HepG2 (cell line): ENCODE measurements at regions not wholly inside any gene's neighbourhood (a gene's known extent, or its start where the extent isn't known, plus 50 kb on each side); places are given as distances from the start of the nearest gene placed in this dataset.

Experiments used
- ATAC-seq: fragments of 200-7000 bp; cut with Tn5 transposase; 3 replicates; pipeline ENCODE4 v1.9.1; 2020; ENCODE audit warnings: mild to moderate bottlenecking, moderate library complexity
- BruUV-seq: library from RNA; stranded (reverse); fragments of 400-500 nt; replicated peaks from 2 replicates; lab custom pipeline; 2021; lab: Mats Ljungman, UMichigan
- CTCF ChIA-PET: fragments of 300-600 bp; formaldehyde crosslinking; extraction: SDS; loops from one replicate; lab custom pipeline; 2021; ENCODE audit warnings: low total read pairs, inconsistent platforms, low intra/inter-chr PET ratio; lab: Yijun Ruan, JAX
- POLR2A ChIA-PET: fragments of 350-600 bp; sonication (Branson Sonifier 250); formaldehyde crosslinking; loops from one replicate; lab custom pipeline; 2020; ENCODE audit warnings: antibody characterized with exemption, inconsistent platforms; lab: Yijun Ruan, JAX
- DNase-seq: peaks from one replicate; pipeline ENCODE4 v3.0.0-alpha.2; 2015; ENCODE audit warnings: low spot score
- FAIRE-seq: peaks from 3 replicates; lab custom pipeline; 2011; peaks lifted over from hg19 to GRCh38; lab: Jason Lieb, UNC
- H2AFZ ChIP-seq: one replicate; pipeline ENCODE4 v1.6.1; 2011; ENCODE audit warnings: low read length, inconsistent platforms
- H3K27ac ChIP-seq: fragments of 300-600 bp; 3 replicates; pipeline ENCODE4 v1.8.0; 2011; ENCODE audit warnings: mixed run types, mild to moderate bottlenecking, mixed read lengths, low read length, inconsistent platforms; ENCODE audit not compliant: insufficient read depth; ENCODE audit errors: extremely low read length
- H3K27me3 ChIP-seq, 2 experiments: fragments of 200-600 bp in 1 of 2; 2 replicates in 1 of 2; 3 replicates in 1 of 2; pipeline versions ENCODE4 v1.6.0 to v1.8.0; 2011; ENCODE audit warnings: low read length in 2 of 2, mild to moderate bottlenecking in 2 of 2, moderate library complexity in 2 of 2, inconsistent platforms in 1 of 2; ENCODE audit not compliant: insufficient read depth in 2 of 2, control insufficient read depth in 1 of 2
- H3K36me3 ChIP-seq, 2 experiments: fragments of 200-600 bp in 1 of 2; replicated peaks in 1 of 2; 2 replicates in 1 of 2; 3 replicates in 1 of 2; pipeline versions ENCODE4 v1.5.1 to v1.8.0; 2011; ENCODE audit warnings: low read length in 2 of 2, inconsistent platforms in 1 of 2; ENCODE audit not compliant: insufficient read depth in 2 of 2, control insufficient read depth in 1 of 2
- H3K4me1 ChIP-seq: 2 replicates; pipeline ENCODE4 v1.5.1; 2012; ENCODE audit warnings: low read length, inconsistent platforms; ENCODE audit not compliant: insufficient read depth
- H3K4me2 ChIP-seq: 2 replicates; pipeline ENCODE4 v1.6.0; 2011; ENCODE audit warnings: low read depth, low read length, inconsistent platforms
- H3K4me3 ChIP-seq, 3 experiments: fragments of 200-600 bp in 1 of 3; sonication (generic), shearing (Covaris generic) in 1 of 3; replicated peaks in 1 of 3; 2 replicates each; pipeline ENCODE4 v1.5.1; 2011 to 2016; ENCODE audit warnings: low read length in 3 of 3, inconsistent platforms in 2 of 3, low read depth in 2 of 3, mild to moderate bottlenecking in 2 of 3, control low read depth in 1 of 3, mixed read lengths in 1 of 3; ENCODE audit not compliant: insufficient read depth in 1 of 3
- H3K79me2 ChIP-seq: one replicate; pipeline ENCODE4 v1.6.1; 2011; ENCODE audit warnings: low read length, inconsistent platforms; ENCODE audit not compliant: insufficient read depth
- H3K9ac ChIP-seq: 2 replicates; pipeline ENCODE4 v1.6.0; 2011; ENCODE audit warnings: mild to moderate bottlenecking, low read depth, low read length, inconsistent platforms; ENCODE audit not compliant: insufficient read depth
- H3K9me3 ChIP-seq: 2 replicates; pipeline ENCODE4 v1.5.1; 2012; ENCODE audit warnings: mild to moderate bottlenecking, low read length
- H4K20me1 ChIP-seq: 2 replicates; pipeline ENCODE4 v1.6.0; 2011; ENCODE audit warnings: inconsistent platforms, mild to moderate bottlenecking, low read length, moderate library complexity; ENCODE audit not compliant: insufficient read depth
- HDAC6 ChIP-seq: fragments of 200-600 bp; sonication (generic); IDR thresholded peaks from 2 replicates; pipeline ENCODE4 v1.7.0; 2017; ENCODE audit warnings: mild to moderate bottlenecking, antibody characterized with exemption, low read length, low read depth
- NCOA5 ChIP-seq: sonication (generic); formaldehyde crosslinking; IDR thresholded peaks from 2 replicates; pipeline ENCODE4 v1.4.0; 2020; ENCODE audit warnings: missing genetic modification reagents
- ZHX2 ChIP-seq, 2 experiments: sonication (generic) in 1 of 2; formaldehyde crosslinking in 1 of 2; IDR thresholded peaks; 2 replicates each; pipeline versions ENCODE4 v1.6.1 to v1.9.0; 2014 to 2022; ENCODE audit warnings: antibody characterized with exemption in 1 of 2, borderline replicate concordance in 1 of 2, inconsistent platforms in 1 of 2, low read depth in 1 of 2, missing genetic modification reagents in 1 of 2
- WGBS: methylation state at CpG from one replicate; pipeline ENCODE4 v1.1.6; 2017; ENCODE audit warnings: low lambda C conversion rate; 5-methylcytosine and 5-hydroxymethylcytosine counted together
- in situ Hi-C: cut with HindIII; loops from 2 replicates; pipeline ENCODE4 v1.10.0; 2017; ENCODE audit warnings: low pct_unique_long_range_greater_than_20kb; ENCODE audit not compliant: extremely low pct_ligation_motif_present
- intact Hi-C: fragments of 100-400 bp; cut with micrococcal nuclease; formaldehyde crosslinking; loops from one replicate; pipeline ENCODE4 v1.10.0; 2022; ENCODE audit not compliant: unreplicated experiment
- TF ChIP-seq, protein P1 (sequence below): sonication (generic); formaldehyde crosslinking; IDR thresholded peaks from 2 replicates; pipeline ENCODE4 v1.9.0; 2021; ENCODE audit warnings: missing genetic modification reagents, borderline replicate concordance
- TF ChIP-seq, protein P2 (sequence below): sonication (generic); formaldehyde crosslinking; IDR thresholded peaks from 2 replicates; pipeline ENCODE4 v1.5.1; 2020; ENCODE audit warnings: mild to moderate bottlenecking, moderate library complexity, missing genetic modification reagents

- in situ Hi-C loops (no loop called here), intact Hi-C loops (no loop called here)
- 3% methylated on average over 5 of the region's 5 CpGs for WGBS
- H3K36me3 ChIP-seq, result no peaks in the 10 kb centered on the region
- H3K27me3 ChIP-seq, result no peaks in the 10 kb centered on the region
- H3K4me1 ChIP-seq, result no peaks in the 10 kb centered on the region
- H3K27ac ChIP-seq, result no peak overlapping the region
- H3K4me3 ChIP-seq, result no peak overlapping the region
- ATAC-seq, result no peak
- ChIA-PET POLR2A (no interaction called here), CTCF (no interaction called here)
- no peaks in the 10 kb centered on the region for H4K20me1 ChIP-seq
- no peak for DNase-seq
- no peak overlapping the region for H3K4me2 ChIP-seq
- BruUV-seq, result no TSS peak
- H3K79me2 ChIP-seq, result no peaks in the 10 kb centered on the region
- H2AFZ ChIP-seq, result no peak overlapping the region
- H3K9me3 ChIP-seq, result no peaks in the 10 kb centered on the region
- no peak overlapping the region for H3K9ac ChIP-seq
- no peak for FAIRE-seq
- TF ChIP-seq, protein P1, sequence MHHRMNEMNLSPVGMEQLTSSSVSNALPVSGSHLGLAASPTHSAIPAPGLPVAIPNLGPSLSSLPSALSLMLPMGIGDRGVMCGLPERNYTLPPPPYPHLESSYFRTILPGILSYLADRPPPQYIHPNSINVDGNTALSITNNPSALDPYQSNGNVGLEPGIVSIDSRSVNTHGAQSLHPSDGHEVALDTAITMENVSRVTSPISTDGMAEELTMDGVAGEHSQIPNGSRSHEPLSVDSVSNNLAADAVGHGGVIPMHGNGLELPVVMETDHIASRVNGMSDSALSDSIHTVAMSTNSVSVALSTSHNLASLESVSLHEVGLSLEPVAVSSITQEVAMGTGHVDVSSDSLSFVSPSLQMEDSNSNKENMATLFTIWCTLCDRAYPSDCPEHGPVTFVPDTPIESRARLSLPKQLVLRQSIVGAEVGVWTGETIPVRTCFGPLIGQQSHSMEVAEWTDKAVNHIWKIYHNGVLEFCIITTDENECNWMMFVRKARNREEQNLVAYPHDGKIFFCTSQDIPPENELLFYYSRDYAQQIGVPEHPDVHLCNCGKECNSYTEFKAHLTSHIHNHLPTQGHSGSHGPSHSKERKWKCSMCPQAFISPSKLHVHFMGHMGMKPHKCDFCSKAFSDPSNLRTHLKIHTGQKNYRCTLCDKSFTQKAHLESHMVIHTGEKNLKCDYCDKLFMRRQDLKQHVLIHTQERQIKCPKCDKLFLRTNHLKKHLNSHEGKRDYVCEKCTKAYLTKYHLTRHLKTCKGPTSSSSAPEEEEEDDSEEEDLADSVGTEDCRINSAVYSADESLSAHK, result no peak
- TF ChIP-seq NCOA5 (CRISPR knock-in tag), result no peak
- no peak for TF ChIP-seq HDAC6
- TF ChIP-seq, all 625 proteins: peak for 0
Measured at GRCh38 chr6:140677781-140678528, 1303.5 kb upstream of the CITED2 start.

GRCh38 chr6:140671926-140672325 lies 1297.5 kb upstream of the CITED2 start:
- Histone ChIP-seq H2AFZ (no peak overlapping the region), H3K36me3 (no peaks in the 10 kb centered on the region), H3K9ac (no peak overlapping the region), H4K20me1 (no peaks in the 10 kb centered on the region), H3K9me3 (no peaks in the 10 kb centered on the region), H3K27me3 (no peaks in the 10 kb centered on the region), H3K79me2 (no peaks in the 10 kb centered on the region), H3K4me1 (no peaks in the 10 kb centered on the region), H3K27ac (no peak overlapping the region), H3K4me3 (no peak overlapping the region), H3K4me2 (no peak overlapping the region)
- no peak for DNase-seq
- WGBS, result 15% methylated on average over 2 of the region's 2 CpGs
- BruUV-seq, result no TSS peak
- ATAC-seq, result no peak
- in situ Hi-C loops (no loop called here), intact Hi-C loops (no loop called here)
- FAIRE-seq, result no peak
- CTCF ChIA-PET, result no interaction called here
- POLR2A ChIA-PET, result no interaction called here
- TF ChIP-seq, protein P2, sequence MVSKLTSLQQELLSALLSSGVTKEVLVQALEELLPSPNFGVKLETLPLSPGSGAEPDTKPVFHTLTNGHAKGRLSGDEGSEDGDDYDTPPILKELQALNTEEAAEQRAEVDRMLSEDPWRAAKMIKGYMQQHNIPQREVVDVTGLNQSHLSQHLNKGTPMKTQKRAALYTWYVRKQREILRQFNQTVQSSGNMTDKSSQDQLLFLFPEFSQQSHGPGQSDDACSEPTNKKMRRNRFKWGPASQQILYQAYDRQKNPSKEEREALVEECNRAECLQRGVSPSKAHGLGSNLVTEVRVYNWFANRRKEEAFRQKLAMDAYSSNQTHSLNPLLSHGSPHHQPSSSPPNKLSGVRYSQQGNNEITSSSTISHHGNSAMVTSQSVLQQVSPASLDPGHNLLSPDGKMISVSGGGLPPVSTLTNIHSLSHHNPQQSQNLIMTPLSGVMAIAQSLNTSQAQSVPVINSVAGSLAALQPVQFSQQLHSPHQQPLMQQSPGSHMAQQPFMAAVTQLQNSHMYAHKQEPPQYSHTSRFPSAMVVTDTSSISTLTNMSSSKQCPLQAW (CRISPR knock-in tag), result no peak
- TF ChIP-seq ZHX2 (IDR thresholded peaks at IDR 0.05; ENCODE audit: low read depth) (no peak), ZHX2 (CRISPR knock-in tag; IDR thresholded peaks at IDR 0.05; ENCODE audit: borderline replicate concordance) (no peak)
